ENCODE measurements at regions not wholly inside any gene's neighbourhood (a gene's known extent, or its start where the extent isn't known, plus 50 kb on each side); places are given as distances from the start of the nearest gene placed in this dataset.

DNA sequence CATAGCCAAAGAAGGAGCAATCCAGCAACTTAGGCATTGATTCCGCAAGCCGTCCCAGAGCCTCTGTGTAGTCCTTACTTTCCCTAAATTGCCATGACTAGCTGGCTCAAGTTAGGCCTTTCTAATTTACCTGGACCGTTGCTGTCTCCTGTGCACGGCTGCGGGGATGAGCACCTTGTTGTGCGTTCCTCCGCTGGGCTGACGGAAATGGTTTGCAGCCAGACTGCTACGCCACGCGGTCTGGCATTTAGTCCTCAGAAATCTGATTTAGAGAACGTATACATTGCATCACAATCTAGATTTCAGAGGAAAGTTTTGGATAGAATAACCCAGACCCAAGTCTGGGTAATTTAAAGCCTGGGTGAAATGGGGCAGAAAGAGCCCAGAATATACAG, 133.2 kb upstream of the ARHGAP5 start:
- H3K4me1 Mint-ChIP-seq (ENCODE audit: low read depth, unreplicated experiment) = peaks cover 4% of the 10 kb centered on the region
- no peaks in the 10 kb centered on the region for H3K79me2 ChIP-seq (ENCODE audit: insufficient read depth, low read length)
- no peak overlapping the region for H3K9ac ChIP-seq (ENCODE audit: low read length)
- H3K36me3 Mint-ChIP-seq (ENCODE audit: low read depth, unreplicated experiment) = no peaks in the 10 kb centered on the region
- no peak overlapping the region for H2AFZ ChIP-seq (ENCODE audit: low read depth, low read length)
- no peaks in the 10 kb centered on the region for H3K4me1 ChIP-seq (ENCODE audit: insufficient read depth, low read length)
- FAIRE-seq (no peak), DNase-seq (ENCODE audit: low read depth) (no peak)
- no peaks in the 10 kb centered on the region for H4K20me1 ChIP-seq (ENCODE audit: insufficient read depth, low read length)
- no peak overlapping the region for H3K27ac ChIP-seq (ENCODE audit: low read depth, low read length)
- no peaks in the 10 kb centered on the region for H3K9me3 ChIP-seq (ENCODE audit: insufficient read depth, low read depth, low read length)
- H3K27ac Mint-ChIP-seq (ENCODE audit: unreplicated experiment) = peak overlapping the region; percentile 44
- no peak overlapping the region for H3K4me3 Mint-ChIP-seq (ENCODE audit: unreplicated experiment)
- H3K4me3 ChIP-seq (ENCODE audit: insufficient read depth, low read depth, low read length) = no peak overlapping the region
- no peaks in the 10 kb centered on the region for H3K27me3 ChIP-seq (ENCODE audit: insufficient read depth, low read length)
- H3K4me2 ChIP-seq (ENCODE audit: low read length) = no peak overlapping the region
- H3K27me3 Mint-ChIP-seq (ENCODE audit: low read depth, unreplicated experiment) = no peaks in the 10 kb centered on the region
- TF ChIP-seq, protein P1, sequence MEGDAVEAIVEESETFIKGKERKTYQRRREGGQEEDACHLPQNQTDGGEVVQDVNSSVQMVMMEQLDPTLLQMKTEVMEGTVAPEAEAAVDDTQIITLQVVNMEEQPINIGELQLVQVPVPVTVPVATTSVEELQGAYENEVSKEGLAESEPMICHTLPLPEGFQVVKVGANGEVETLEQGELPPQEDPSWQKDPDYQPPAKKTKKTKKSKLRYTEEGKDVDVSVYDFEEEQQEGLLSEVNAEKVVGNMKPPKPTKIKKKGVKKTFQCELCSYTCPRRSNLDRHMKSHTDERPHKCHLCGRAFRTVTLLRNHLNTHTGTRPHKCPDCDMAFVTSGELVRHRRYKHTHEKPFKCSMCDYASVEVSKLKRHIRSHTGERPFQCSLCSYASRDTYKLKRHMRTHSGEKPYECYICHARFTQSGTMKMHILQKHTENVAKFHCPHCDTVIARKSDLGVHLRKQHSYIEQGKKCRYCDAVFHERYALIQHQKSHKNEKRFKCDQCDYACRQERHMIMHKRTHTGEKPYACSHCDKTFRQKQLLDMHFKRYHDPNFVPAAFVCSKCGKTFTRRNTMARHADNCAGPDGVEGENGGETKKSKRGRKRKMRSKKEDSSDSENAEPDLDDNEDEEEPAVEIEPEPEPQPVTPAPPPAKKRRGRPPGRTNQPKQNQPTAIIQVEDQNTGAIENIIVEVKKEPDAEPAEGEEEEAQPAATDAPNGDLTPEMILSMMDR (IDR thresholded peaks at IDR 0.05; ENCODE audit: insufficient read depth, low read depth, low read length) = no peak
- no peak for TF ChIP-seq EZH2 (IDR thresholded peaks at IDR 0.05; ENCODE audit: insufficient read depth, low read length)
- no peaks in the 10 kb centered on the region for H3K9me3 Mint-ChIP-seq (ENCODE audit: unreplicated experiment)
- no peaks in the 10 kb centered on the region for H3K36me3 ChIP-seq (ENCODE audit: insufficient read depth, low read length)

GRCh38 chr14:31944256-31945073, 132.6 kb upstream of the ARHGAP5 start:
- no peaks in the 10 kb centered on the region for H3K4me1 ChIP-seq (ENCODE audit: insufficient read depth, low read length)
- Mint-ChIP-seq H3K36me3 (ENCODE audit: low read depth, unreplicated experiment) (no peaks in the 10 kb centered on the region), H3K4me3 (ENCODE audit: unreplicated experiment) (no peak overlapping the region), H3K27ac (ENCODE audit: unreplicated experiment) (no peak overlapping the region), H3K27me3 (ENCODE audit: low read depth, unreplicated experiment) (no peaks in the 10 kb centered on the region), H3K4me1 (ENCODE audit: low read depth, unreplicated experiment) (peaks cover 4% of the 10 kb centered on the region), H3K9me3 (ENCODE audit: unreplicated experiment) (no peaks in the 10 kb centered on the region)
- no peak overlapping the region for H3K4me3 ChIP-seq (ENCODE audit: insufficient read depth, low read depth, low read length)
- H3K79me2 ChIP-seq (ENCODE audit: insufficient read depth, low read length) = no peaks in the 10 kb centered on the region
- DNase-seq (ENCODE audit: low read depth) (no peak), FAIRE-seq (no peak)
- H3K4me2 ChIP-seq (ENCODE audit: low read length) = no peak overlapping the region
- H3K9ac ChIP-seq (ENCODE audit: low read length) = no peak overlapping the region
- no peak for TF ChIP-seq EZH2 (IDR thresholded peaks at IDR 0.05; ENCODE audit: insufficient read depth, low read length)
- TF ChIP-seq, protein P1 (IDR thresholded peaks at IDR 0.05; ENCODE audit: insufficient read depth, low read depth, low read length) = no peak
- H3K27ac ChIP-seq (ENCODE audit: low read depth, low read length) = no peak overlapping the region
- H3K27me3 ChIP-seq (ENCODE audit: insufficient read depth, low read length) = no peaks in the 10 kb centered on the region
- H2AFZ ChIP-seq (ENCODE audit: low read depth, low read length) = no peak overlapping the region
- no peaks in the 10 kb centered on the region for H3K9me3 ChIP-seq (ENCODE audit: insufficient read depth, low read depth, low read length)
- no peaks in the 10 kb centered on the region for H3K36me3 ChIP-seq (ENCODE audit: insufficient read depth, low read length)
- H4K20me1 ChIP-seq (ENCODE audit: insufficient read depth, low read length) = no peaks in the 10 kb centered on the region

- Histone ChIP-seq H3K27ac (ENCODE audit: low read depth, low read length) (no peak overlapping the region), H3K4me3 (ENCODE audit: insufficient read depth, low read depth, low read length) (no peak overlapping the region), H3K36me3 (ENCODE audit: insufficient read depth, low read length) (no peaks in the 10 kb centered on the region), H3K9ac (ENCODE audit: low read length) (no peak overlapping the region), H2AFZ (ENCODE audit: low read depth, low read length) (no peak overlapping the region), H3K27me3 (ENCODE audit: insufficient read depth, low read length) (no peaks in the 10 kb centered on the region), H3K9me3 (ENCODE audit: insufficient read depth, low read depth, low read length) (no peaks in the 10 kb centered on the region), H4K20me1 (ENCODE audit: insufficient read depth, low read length) (no peaks in the 10 kb centered on the region), H3K4me1 (ENCODE audit: insufficient read depth, low read length) (peaks cover 2% of the 10 kb centered on the region), H3K79me2 (ENCODE audit: insufficient read depth, low read length) (no peaks in the 10 kb centered on the region), H3K4me2 (ENCODE audit: low read length) (no peak overlapping the region)
- H3K27ac Mint-ChIP-seq (ENCODE audit: unreplicated experiment) = no peak overlapping the region
- DNase-seq (ENCODE audit: low read depth) (no peak), FAIRE-seq (no peak)
- no peak for TF ChIP-seq EZH2 (IDR thresholded peaks at IDR 0.05; ENCODE audit: insufficient read depth, low read length)
- TF ChIP-seq, protein P1 (IDR thresholded peaks at IDR 0.05; ENCODE audit: insufficient read depth, low read depth, low read length) = no peak
- H3K27me3 Mint-ChIP-seq (ENCODE audit: low read depth, unreplicated experiment) = no peaks in the 10 kb centered on the region
- H3K4me3 Mint-ChIP-seq (ENCODE audit: unreplicated experiment) = no peak overlapping the region
- peaks cover 9% of the 10 kb centered on the region for H3K4me1 Mint-ChIP-seq (ENCODE audit: low read depth, unreplicated experiment)
- no peaks in the 10 kb centered on the region for H3K9me3 Mint-ChIP-seq (ENCODE audit: unreplicated experiment)
- no peaks in the 10 kb centered on the region for H3K36me3 Mint-ChIP-seq (ENCODE audit: low read depth, unreplicated experiment)
Observed at GRCh38 chr14:31945074-31945613, 132.0 kb upstream of the ARHGAP5 start.
